GM12872 (cell line): ENCODE measurements at regions not wholly inside any gene's neighbourhood (a gene's known extent, or its start where the extent isn't known, plus 50 kb on each side); places are given as distances from the start of the nearest gene placed in this dataset.

Experiments
- TF ChIP-seq, protein P1 (sequence below): IDR thresholded peaks from 3 replicates; pipeline ENCODE4 v1.5.1; 2011; ENCODE audit warnings: low read depth, mild to moderate bottlenecking, low read length, moderate library complexity; ENCODE audit not compliant: insufficient read depth

GRCh38 chrX:56089376-56089775 lies 142.8 kb upstream of the KLF8 start:
- TF ChIP-seq, protein P1, sequence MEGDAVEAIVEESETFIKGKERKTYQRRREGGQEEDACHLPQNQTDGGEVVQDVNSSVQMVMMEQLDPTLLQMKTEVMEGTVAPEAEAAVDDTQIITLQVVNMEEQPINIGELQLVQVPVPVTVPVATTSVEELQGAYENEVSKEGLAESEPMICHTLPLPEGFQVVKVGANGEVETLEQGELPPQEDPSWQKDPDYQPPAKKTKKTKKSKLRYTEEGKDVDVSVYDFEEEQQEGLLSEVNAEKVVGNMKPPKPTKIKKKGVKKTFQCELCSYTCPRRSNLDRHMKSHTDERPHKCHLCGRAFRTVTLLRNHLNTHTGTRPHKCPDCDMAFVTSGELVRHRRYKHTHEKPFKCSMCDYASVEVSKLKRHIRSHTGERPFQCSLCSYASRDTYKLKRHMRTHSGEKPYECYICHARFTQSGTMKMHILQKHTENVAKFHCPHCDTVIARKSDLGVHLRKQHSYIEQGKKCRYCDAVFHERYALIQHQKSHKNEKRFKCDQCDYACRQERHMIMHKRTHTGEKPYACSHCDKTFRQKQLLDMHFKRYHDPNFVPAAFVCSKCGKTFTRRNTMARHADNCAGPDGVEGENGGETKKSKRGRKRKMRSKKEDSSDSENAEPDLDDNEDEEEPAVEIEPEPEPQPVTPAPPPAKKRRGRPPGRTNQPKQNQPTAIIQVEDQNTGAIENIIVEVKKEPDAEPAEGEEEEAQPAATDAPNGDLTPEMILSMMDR: no peak

GRCh38 chrX:56099271-56099670 lies 132.9 kb upstream of the KLF8 start:
- TF ChIP-seq, protein P1: no peak

DNA sequence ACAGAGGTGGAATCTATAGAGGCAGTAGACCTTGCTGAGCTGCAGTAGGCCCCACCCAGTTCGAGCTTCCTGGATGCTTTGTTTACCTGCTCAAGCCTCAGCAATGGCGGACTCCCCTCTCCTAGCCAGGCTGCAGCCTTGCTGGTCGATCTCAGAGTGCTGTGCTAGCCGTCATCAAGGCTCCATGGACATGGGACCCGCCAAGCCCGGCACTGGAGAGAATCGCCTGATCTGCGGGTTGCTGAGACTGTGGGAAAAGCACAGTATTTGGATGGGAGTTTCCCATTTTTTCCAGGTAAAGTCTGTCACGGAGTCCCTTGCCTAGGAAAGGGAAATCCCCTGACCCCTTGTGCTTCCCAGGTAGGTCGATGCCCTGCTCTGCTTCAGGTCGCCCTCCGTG lies 124.8 kb upstream of the KLF8 start:
- TF ChIP-seq, protein P1: no peak

GRCh38 chrX:56113785-56114436 lies 118.2 kb upstream of the KLF8 start:
- TF ChIP-seq, protein P1: no peak

DNA sequence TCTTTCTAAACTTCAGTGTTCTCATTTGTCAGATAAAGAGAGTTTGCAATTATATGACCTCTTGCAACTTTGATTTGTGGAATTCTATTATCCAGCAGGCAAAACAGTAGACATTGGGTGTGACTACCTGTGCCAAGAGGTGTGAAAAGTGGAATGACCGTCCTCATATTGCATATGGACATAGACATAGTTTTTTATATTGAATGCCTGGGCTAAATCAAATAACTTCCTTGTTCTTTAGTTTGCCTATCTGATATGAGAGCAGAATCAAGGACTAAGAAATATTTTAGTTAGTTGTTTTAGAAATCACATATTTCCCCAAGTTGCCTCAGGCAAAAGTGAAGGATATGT lies 117.7 kb upstream of the KLF8 start:
- TF ChIP-seq, protein P1: no peak

DNA sequence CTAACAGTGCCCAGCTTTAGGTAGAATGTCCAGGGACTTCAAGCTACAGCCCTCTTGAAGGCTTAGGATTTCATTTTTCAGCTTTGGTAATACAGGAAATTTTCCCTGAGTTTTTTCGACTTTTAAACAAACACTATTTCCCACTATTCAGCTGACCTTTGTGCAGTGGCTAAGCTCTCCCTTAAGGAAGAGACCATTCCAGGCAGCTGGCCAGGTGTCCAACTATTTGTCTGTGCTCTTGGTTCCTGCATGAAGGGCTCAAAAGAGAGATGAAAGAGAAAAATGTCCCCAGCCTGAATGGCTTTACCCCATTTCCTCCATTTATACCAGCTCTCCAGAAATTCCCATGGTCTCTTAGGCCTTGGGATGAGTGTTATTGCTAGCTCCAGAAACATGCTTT lies 111.9 kb upstream of the KLF8 start:
- TF ChIP-seq, protein P1: no peak

- TF ChIP-seq, protein P1: no peak
Observed at GRCh38 chrX:56125946-56126345, 106.2 kb upstream of the KLF8 start.
